ENCODE measurements at regions not wholly inside any gene's neighbourhood (a gene's known extent, or its start where the extent isn't known, plus 50 kb on each side); places are given as distances from the start of the nearest gene placed in this dataset.

- TF ChIP-seq, protein P1, sequence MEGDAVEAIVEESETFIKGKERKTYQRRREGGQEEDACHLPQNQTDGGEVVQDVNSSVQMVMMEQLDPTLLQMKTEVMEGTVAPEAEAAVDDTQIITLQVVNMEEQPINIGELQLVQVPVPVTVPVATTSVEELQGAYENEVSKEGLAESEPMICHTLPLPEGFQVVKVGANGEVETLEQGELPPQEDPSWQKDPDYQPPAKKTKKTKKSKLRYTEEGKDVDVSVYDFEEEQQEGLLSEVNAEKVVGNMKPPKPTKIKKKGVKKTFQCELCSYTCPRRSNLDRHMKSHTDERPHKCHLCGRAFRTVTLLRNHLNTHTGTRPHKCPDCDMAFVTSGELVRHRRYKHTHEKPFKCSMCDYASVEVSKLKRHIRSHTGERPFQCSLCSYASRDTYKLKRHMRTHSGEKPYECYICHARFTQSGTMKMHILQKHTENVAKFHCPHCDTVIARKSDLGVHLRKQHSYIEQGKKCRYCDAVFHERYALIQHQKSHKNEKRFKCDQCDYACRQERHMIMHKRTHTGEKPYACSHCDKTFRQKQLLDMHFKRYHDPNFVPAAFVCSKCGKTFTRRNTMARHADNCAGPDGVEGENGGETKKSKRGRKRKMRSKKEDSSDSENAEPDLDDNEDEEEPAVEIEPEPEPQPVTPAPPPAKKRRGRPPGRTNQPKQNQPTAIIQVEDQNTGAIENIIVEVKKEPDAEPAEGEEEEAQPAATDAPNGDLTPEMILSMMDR (IDR thresholded peaks at IDR 0.05) = no peak
- TF ChIP-seq POLR2A (IDR thresholded peaks at IDR 0.05; ENCODE audit: low read depth) = no peak
- no peak for TF ChIP-seq EP300 (IDR thresholded peaks at IDR 0.05)
- TF ChIP-seq POLR2AphosphoS5 (IDR thresholded peaks at IDR 0.05) = no peak
These were observed 441.9 kb downstream of the ZIC1 start for GRCh38 chr3:147851062-147851461.
